CD14-positive monocyte (primary cell): ENCODE measurements at regions not wholly inside any gene's neighbourhood (a gene's known extent, or its start where the extent isn't known, plus 50 kb on each side); places are given as distances from the start of the nearest gene placed in this dataset.

Experiments used
- DNase-seq, 3 donors: peaks; one replicate each; pipeline ENCODE4 v3.0.0-alpha.2; 2011 to 2022
- H2AFZ ChIP-seq: 2 replicates; pipeline ENCODE4 v1.6.0; 2012; ENCODE audit warnings: mild to moderate bottlenecking, low read depth, low read length, inconsistent platforms; ENCODE audit not compliant: insufficient read depth, poor library complexity, severe bottlenecking
- H3K27ac ChIP-seq, 2 donors: 1 replicate in 1 of 2; 2 replicates in 1 of 2; pipeline ENCODE4 v1.5.1; 2012 to 2013; ENCODE audit warnings: low read length in 2 of 2, control low read depth in 1 of 2, inconsistent platforms in 1 of 2, low read depth in 1 of 2, mild to moderate bottlenecking in 1 of 2
- H3K27me3 ChIP-seq, 2 donors: one replicate each; pipeline versions ENCODE4 v1.6.0 to v1.6.1; 2011 to 2013; ENCODE audit warnings: low read length in 2 of 2; ENCODE audit not compliant: control insufficient read depth in 2 of 2, insufficient read depth in 2 of 2
- H3K36me3 ChIP-seq, 2 donors: replicated peaks in 1 of 2; 1 replicate in 1 of 2; 2 replicates in 1 of 2; pipeline versions ENCODE4 v1.5.1 to v1.6.1; 2012 to 2013; ENCODE audit warnings: low read length in 2 of 2, control low read depth in 1 of 2, inconsistent platforms in 1 of 2, mild to moderate bottlenecking in 1 of 2; ENCODE audit not compliant: insufficient read depth in 2 of 2, control insufficient read depth in 1 of 2
- H3K4me1 ChIP-seq, 2 donors: 1 replicate in 1 of 2; 2 replicates in 1 of 2; pipeline versions ENCODE4 v1.5.1 to v1.6.1; 2012 to 2013; ENCODE audit warnings: low read length in 2 of 2, control low read depth in 1 of 2, inconsistent platforms in 1 of 2, mild to moderate bottlenecking in 1 of 2, moderate library complexity in 1 of 2; ENCODE audit not compliant: insufficient read depth in 2 of 2, control insufficient read depth in 1 of 2
- H3K4me2 ChIP-seq: replicated peaks from 2 replicates; pipeline ENCODE3; 2012; ENCODE audit warnings: low read length, moderate library complexity, mild to moderate bottlenecking; ENCODE audit not compliant: poor library complexity, severe bottlenecking; ENCODE audit errors: extremely low read depth
- H3K4me3 ChIP-seq, 3 experiments: fragments of 200-600 bp in 1 of 3; sonication (generic) in 1 of 3; replicated peaks in 1 of 3; 1 replicate in 2 of 3; 2 replicates in 1 of 3; pipeline ENCODE4 v1.5.1; 2011 to 2013; ENCODE audit warnings: low read length in 3 of 3, mild to moderate bottlenecking in 3 of 3, control low read depth in 2 of 3, low read depth in 2 of 3, inconsistent platforms in 1 of 3, moderate library complexity in 1 of 3
- H3K79me2 ChIP-seq: 2 replicates; pipeline ENCODE4 v1.6.0; 2012; ENCODE audit warnings: mild to moderate bottlenecking, control low read depth, inconsistent platforms, low read length, moderate library complexity; ENCODE audit not compliant: insufficient read depth
- H3K9ac ChIP-seq: 2 replicates; pipeline ENCODE4 v1.6.0; 2017; ENCODE audit warnings: low read length, mild to moderate bottlenecking; ENCODE audit not compliant: insufficient read depth, poor library complexity, severe bottlenecking
- H3K9me3 ChIP-seq, 2 donors: replicated peaks in 1 of 2; 1 replicate in 1 of 2; 2 replicates in 1 of 2; pipeline versions ENCODE4 v1.5.1 to v1.6.1; 2012 to 2013; ENCODE audit warnings: low read length in 2 of 2, control low read depth in 1 of 2; ENCODE audit not compliant: control insufficient read depth in 1 of 2, insufficient read depth in 1 of 2
- H4K20me1 ChIP-seq: 2 replicates; pipeline ENCODE4 v1.6.0; 2012; ENCODE audit warnings: mild to moderate bottlenecking, low read length, control low read depth, moderate library complexity; ENCODE audit not compliant: insufficient read depth
- H3K27ac Mint-ChIP-seq, 7 donors: one replicate each; pipeline ENCODE4 v1.8.0; 2020; ENCODE audit warnings: mild to moderate bottlenecking in 7 of 7, mixed read lengths in 7 of 7, moderate library complexity in 6 of 7, inconsistent platforms in 2 of 7
- H3K27me3 Mint-ChIP-seq, 3 donors: one replicate each; pipeline ENCODE4 v1.8.0; 2021 to 2022; ENCODE audit warnings: low read depth in 3 of 3, mild to moderate bottlenecking in 3 of 3, mixed read lengths in 3 of 3, moderate library complexity in 3 of 3, inconsistent platforms in 1 of 3
- H3K36me3 Mint-ChIP-seq, 2 donors: one replicate each; pipeline ENCODE4 v1.8.0; 2020; ENCODE audit warnings: mixed read lengths in 2 of 2, inconsistent platforms in 1 of 2, mild to moderate bottlenecking in 1 of 2
- H3K4me1 Mint-ChIP-seq: one replicate; pipeline ENCODE4 v1.8.0; 2020; ENCODE audit warnings: mild to moderate bottlenecking, mixed read lengths
- H3K4me3 Mint-ChIP-seq, 2 donors: one replicate each; pipeline ENCODE4 v1.8.0; 2020; ENCODE audit warnings: mild to moderate bottlenecking in 2 of 2, mixed read lengths in 2 of 2, moderate library complexity in 1 of 2
- H3K9me3 Mint-ChIP-seq, 7 donors: one replicate each; pipeline ENCODE4 v1.8.0; 2020 to 2022; ENCODE audit warnings: mixed read lengths in 7 of 7, mild to moderate bottlenecking in 6 of 7, moderate library complexity in 6 of 7, inconsistent platforms in 2 of 7
- WGBS: methylation state at CpG from one replicate; pipeline ENCODE4 v1.1.5; 2013; ENCODE audit warnings: missing lambda C conversion rate; ENCODE audit not compliant: insufficient coverage; 5-methylcytosine and 5-hydroxymethylcytosine counted together
- intact Hi-C, 2 donors: fragments of 100-400 bp; cut with micrococcal nuclease; formaldehyde crosslinking; loops; one replicate each; pipeline versions ENCODE4 v1.15.0 to v1.15.1; 2023
- TF ChIP-seq, protein P1 (sequence below): fragments of 200-600 bp; IDR thresholded peaks from one replicate; pipeline ENCODE4 v1.8.0; 2022; ENCODE audit warnings: antibody characterized with exemption, mild to moderate bottlenecking

DNA sequence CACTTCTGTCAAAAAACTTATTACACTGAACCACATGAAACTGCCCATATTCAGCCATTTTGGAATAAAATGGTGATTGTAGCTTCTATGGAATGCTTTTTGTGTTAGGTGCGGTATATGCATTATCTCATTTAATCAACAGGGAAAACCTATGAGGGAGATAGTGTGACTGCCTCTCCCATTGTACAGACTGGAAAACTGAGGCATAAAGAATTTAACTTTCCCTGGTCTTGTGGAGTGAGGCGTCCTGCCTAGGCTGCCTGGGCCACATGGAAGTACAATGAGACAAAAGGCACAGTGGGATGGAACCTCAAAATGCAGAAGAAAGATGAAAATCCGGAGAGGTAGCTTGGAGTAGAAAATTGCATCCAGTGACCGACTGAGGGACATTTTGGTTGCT lies 80.2 kb downstream of the RPLP1 start:
- Mint-ChIP-seq H3K27ac (no peak overlapping the region), H3K9me3 (no peaks in the 10 kb centered on the region), H3K27me3 (peaks cover 2 to 3% (median 3%) of the 10 kb centered on the region in 3 donors), H3K36me3 (no peaks in the 10 kb centered on the region), H3K4me1 (no peaks in the 10 kb centered on the region), H3K4me3 (peak overlapping the region in 1 of 2 donors; percentile 47)
- WGBS: 93% methylated on average over 3 of the region's 4 CpGs
- H3K4me2 ChIP-seq: no peak overlapping the region
- H3K27me3 ChIP-seq: no peaks in the 10 kb centered on the region
- intact Hi-C loops: no loop called here
- no peaks in the 10 kb centered on the region for H3K9me3 ChIP-seq
- no peak overlapping the region for H3K27ac ChIP-seq
- H2AFZ ChIP-seq: no peak overlapping the region
- TF ChIP-seq, protein P1, sequence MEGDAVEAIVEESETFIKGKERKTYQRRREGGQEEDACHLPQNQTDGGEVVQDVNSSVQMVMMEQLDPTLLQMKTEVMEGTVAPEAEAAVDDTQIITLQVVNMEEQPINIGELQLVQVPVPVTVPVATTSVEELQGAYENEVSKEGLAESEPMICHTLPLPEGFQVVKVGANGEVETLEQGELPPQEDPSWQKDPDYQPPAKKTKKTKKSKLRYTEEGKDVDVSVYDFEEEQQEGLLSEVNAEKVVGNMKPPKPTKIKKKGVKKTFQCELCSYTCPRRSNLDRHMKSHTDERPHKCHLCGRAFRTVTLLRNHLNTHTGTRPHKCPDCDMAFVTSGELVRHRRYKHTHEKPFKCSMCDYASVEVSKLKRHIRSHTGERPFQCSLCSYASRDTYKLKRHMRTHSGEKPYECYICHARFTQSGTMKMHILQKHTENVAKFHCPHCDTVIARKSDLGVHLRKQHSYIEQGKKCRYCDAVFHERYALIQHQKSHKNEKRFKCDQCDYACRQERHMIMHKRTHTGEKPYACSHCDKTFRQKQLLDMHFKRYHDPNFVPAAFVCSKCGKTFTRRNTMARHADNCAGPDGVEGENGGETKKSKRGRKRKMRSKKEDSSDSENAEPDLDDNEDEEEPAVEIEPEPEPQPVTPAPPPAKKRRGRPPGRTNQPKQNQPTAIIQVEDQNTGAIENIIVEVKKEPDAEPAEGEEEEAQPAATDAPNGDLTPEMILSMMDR: no peak
- no peaks in the 10 kb centered on the region for H3K36me3 ChIP-seq
- no peaks in the 10 kb centered on the region for H3K79me2 ChIP-seq
- H3K9ac ChIP-seq: no peak overlapping the region
- no peak for DNase-seq
- no peaks in the 10 kb centered on the region for H3K4me1 ChIP-seq
- no peak overlapping the region for H3K4me3 ChIP-seq
- H4K20me1 ChIP-seq: no peaks in the 10 kb centered on the region

DNA sequence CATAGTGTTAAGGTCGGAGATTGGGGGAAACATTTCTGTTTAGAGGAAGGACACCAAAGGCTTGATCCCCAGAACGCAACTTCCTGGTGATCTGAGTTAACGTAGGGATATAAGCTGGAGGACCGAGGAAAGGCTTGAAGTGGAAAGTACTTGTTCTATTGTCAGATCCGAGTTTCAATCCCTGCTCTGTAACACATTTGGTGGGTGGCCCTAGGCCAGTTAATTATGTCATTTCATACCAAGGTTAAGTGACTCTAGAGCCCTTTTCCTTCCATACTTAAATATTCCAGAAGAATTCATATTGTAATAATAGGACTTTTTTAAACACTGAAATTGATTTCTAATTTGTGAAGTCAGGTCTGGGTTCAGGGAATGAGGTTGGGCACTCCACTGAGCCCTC lies 80.9 kb downstream of the RPLP1 start:
- H3K36me3 ChIP-seq: no peaks in the 10 kb centered on the region
- no peak for DNase-seq
- intact Hi-C loops: no loop called here
- no peak overlapping the region for H3K4me3 Mint-ChIP-seq
- peaks cover 2 to 3% (median 3%) of the 10 kb centered on the region in 3 donors for H3K27me3 Mint-ChIP-seq
- TF ChIP-seq, protein P1: no peak
- H3K9me3 Mint-ChIP-seq: no peaks in the 10 kb centered on the region
- H3K4me2 ChIP-seq: no peak overlapping the region
- no peak overlapping the region for H3K4me3 ChIP-seq
- no peaks in the 10 kb centered on the region for H3K36me3 Mint-ChIP-seq
- H3K4me1 ChIP-seq: no peaks in the 10 kb centered on the region
- no peaks in the 10 kb centered on the region for H3K27me3 ChIP-seq
- no peak overlapping the region for H2AFZ ChIP-seq
- no peak overlapping the region for H3K27ac ChIP-seq
- H3K27ac Mint-ChIP-seq: no peak overlapping the region
- no peak overlapping the region for H3K9ac ChIP-seq
- no peaks in the 10 kb centered on the region for H3K79me2 ChIP-seq
- H3K4me1 Mint-ChIP-seq: no peaks in the 10 kb centered on the region
- H4K20me1 ChIP-seq: no peaks in the 10 kb centered on the region
- no peaks in the 10 kb centered on the region for H3K9me3 ChIP-seq
- 86% methylated on average over 3 of the region's 5 CpGs for WGBS
